SK-N-SH (cell line): ENCODE measurements at regions not wholly inside any gene's neighbourhood (a gene's known extent, or its start where the extent isn't known, plus 50 kb on each side); places are given as distances from the start of the nearest gene placed in this dataset.
"Not testable (repeated sequence)": the region's sequence is repeated elsewhere in the genome, so short reads cannot be mapped to it uniquely, and the experiment has no call there.

Source experiments
- CTCF ChIP-seq: fragments of 200-600 bp; sonication (generic); IDR thresholded peaks from 2 replicates; pipeline ENCODE4 v1.6.1; 2017; ENCODE audit warnings: antibody characterized with exemption, mild to moderate bottlenecking, moderate library complexity
- EZH2phosphoT487 ChIP-seq: fragments of 200-600 bp; sonication (generic); IDR thresholded peaks from 2 replicates; pipeline ENCODE4 v1.6.1; 2017; ENCODE audit warnings: low read depth, mixed run types, mild to moderate bottlenecking, antibody characterized with exemption, moderate library complexity, borderline replicate concordance
- FOXJ3 ChIP-seq: sonication (generic); formaldehyde crosslinking; IDR thresholded peaks from 2 replicates; pipeline ENCODE4 v1.5.1; 2020; ENCODE audit warnings: mild to moderate bottlenecking, missing genetic modification reagents
- JUND ChIP-seq: IDR thresholded peaks from 2 replicates; pipeline ENCODE4 v1.4.0; 2012
- MAX ChIP-seq: IDR thresholded peaks from 2 replicates; pipeline ENCODE4 v1.4.0; 2012; ENCODE audit warnings: low read depth
- NFIC ChIP-seq: IDR thresholded peaks from 2 replicates; pipeline ENCODE4 v1.4.0; 2012; ENCODE audit warnings: borderline replicate concordance
- POLR2AphosphoS5 ChIP-seq: IDR thresholded peaks from 2 replicates; pipeline ENCODE4 v1.6.1; 2012; ENCODE audit warnings: low read depth, low read length
- REST ChIP-seq: IDR thresholded peaks from 2 replicates; pipeline ENCODE4 v1.6.1; 2012; ENCODE audit warnings: mild to moderate bottlenecking, low read depth, low read length, moderate library complexity
- SIN3A ChIP-seq: IDR thresholded peaks from 2 replicates; pipeline ENCODE4 v1.6.1; 2012; ENCODE audit warnings: low read depth, mild to moderate bottlenecking, low read length, moderate library complexity, borderline replicate concordance
- TEAD4 ChIP-seq: IDR thresholded peaks from 2 replicates; pipeline ENCODE4 v1.4.0; 2012; ENCODE audit warnings: mild to moderate bottlenecking, borderline replicate concordance; ENCODE audit not compliant: insufficient read depth
- USF1 ChIP-seq: IDR thresholded peaks from 2 replicates; pipeline ENCODE4 v1.4.0; 2012; ENCODE audit warnings: low read depth, borderline replicate concordance
- USF2 ChIP-seq: fragments of 150-350 bp; IDR thresholded peaks from 2 replicates; pipeline ENCODE4 v1.6.1; 2017; ENCODE audit warnings: antibody characterized with exemption, low read length, low read depth, borderline replicate concordance
- YY1 ChIP-seq: IDR thresholded peaks from 2 replicates; pipeline ENCODE4 v1.4.0; 2012; ENCODE audit warnings: low read depth, mild to moderate bottlenecking
- ZBTB33 ChIP-seq: IDR thresholded peaks from 2 replicates; pipeline ENCODE4 v1.4.0; 2012; ENCODE audit warnings: low read depth, borderline replicate concordance

- TF ChIP-seq CTCF; TEAD4; YY1; MAX; JUND; SIN3A; REST; NFIC; EZH2phosphoT487; POLR2AphosphoS5; USF2; ZBTB33; USF1; FOXJ3 (CRISPR knock-in tag): not testable (repeated sequence)
Observed at GRCh38 chr10:108315636-108316035, 1151.1 kb upstream of the SORCS1 start.
